OCI-LY1 (cell line): ENCODE measurements at regions not wholly inside any gene's neighbourhood (a gene's known extent, or its start where the extent isn't known, plus 50 kb on each side); places are given as distances from the start of the nearest gene placed in this dataset.

Experiments
- CTCF ChIP-seq: fragments of 200-600 bp; sonication (generic), shearing (Covaris generic); IDR thresholded peaks from 2 replicates; pipeline ENCODE4 v1.5.1; 2017; ENCODE audit warnings: mild to moderate bottlenecking, antibody characterized with exemption, low read length, moderate library complexity, mixed read lengths
- EZH2 ChIP-seq: fragments of 200-600 bp; sonication (generic), shearing (Covaris generic); IDR thresholded peaks from 2 replicates; pipeline ENCODE4 v1.8.0; 2017; ENCODE audit warnings: borderline replicate concordance, mixed run types, mild to moderate bottlenecking, antibody characterized with exemption, low read length, moderate library complexity, mixed read lengths

GRCh38 chr1:229993060-229993459 is 74.0 kb upstream of the GALNT2 start:
- TF ChIP-seq CTCF (no peak), EZH2 (no peak)
